ENCODE measurements at regions not wholly inside any gene's neighbourhood (a gene's known extent, or its start where the extent isn't known, plus 50 kb on each side); places are given as distances from the start of the nearest gene placed in this dataset.

DNA sequence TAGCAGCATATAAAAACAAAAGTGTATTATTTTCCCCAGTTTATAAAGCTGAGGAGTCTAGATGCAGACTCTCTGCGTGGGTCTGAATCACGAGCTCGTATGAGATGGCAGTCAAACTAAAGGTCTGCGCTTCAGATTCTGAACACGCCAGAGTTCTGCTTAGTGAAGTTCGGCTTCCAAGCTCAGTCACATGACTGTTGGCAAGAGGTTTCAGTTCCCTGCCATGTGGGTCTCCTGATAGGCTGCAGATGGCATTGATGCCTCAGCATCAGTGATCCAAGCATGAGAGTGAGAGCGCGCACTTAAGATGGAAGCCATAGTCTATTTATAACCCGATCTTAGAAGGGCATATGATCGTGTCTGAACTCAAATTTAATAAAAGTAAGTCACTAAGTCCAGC, 242.8 kb upstream of the DOK6 start:
- TF ChIP-seq POLR2A (IDR thresholded peaks at IDR 0.05; ENCODE audit: control extremely low read depth in 1 of 2, low read depth in 2 of 2, low read length in 2 of 2) (no peak), CTCF (IDR thresholded peaks at IDR 0.05; ENCODE audit: control extremely low read depth in 1 of 3, insufficient read depth in 1 of 3, low read depth in 1 of 3, low read length in 3 of 3) (no peak), YY1 (IDR thresholded peaks at IDR 0.05; ENCODE audit: low read depth, low read length) (no peak)

Data from H1 (cell line).